ENCODE measurements at regions not wholly inside any gene's neighbourhood (a gene's known extent, or its start where the extent isn't known, plus 50 kb on each side); places are given as distances from the start of the nearest gene placed in this dataset.
"Not testable (repeated sequence)": the region's sequence is repeated elsewhere in the genome, so short reads cannot be mapped to it uniquely, and the experiment has no call there.

- DNase-seq; POLR2A ChIA-PET; H3K36me3 Mint-ChIP-seq (ENCODE audit: low read depth); ATAC-seq; H3K9me3 Mint-ChIP-seq (ENCODE audit: insufficient read depth); H3K27ac Mint-ChIP-seq; H3K4me3 Mint-ChIP-seq; H3K4me1 Mint-ChIP-seq (ENCODE audit: low read depth); CTCF ChIA-PET: not testable (repeated sequence)
- H3K27me3 Mint-ChIP-seq (ENCODE audit: low read depth): peaks cover 34% of the 10 kb centered on the region
Measured at GRCh38 chr10:30162796-30163195, 103.4 kb upstream of the JCAD start.

GRCh38 chr10:30160271-30160982 lies 101.0 kb upstream of the JCAD start:
- Mint-ChIP-seq H3K4me3 (no peak overlapping the region), H3K27me3 (ENCODE audit: low read depth) (peaks cover 24% of the 10 kb centered on the region), H3K36me3 (ENCODE audit: low read depth) (no peaks in the 10 kb centered on the region), H3K9me3 (ENCODE audit: insufficient read depth) (no peaks in the 10 kb centered on the region), H3K27ac (no peak overlapping the region), H3K4me1 (ENCODE audit: low read depth) (peaks cover 8% of the 10 kb centered on the region)
- DNase-seq: no peak
- ChIA-PET POLR2A (no interaction called here), CTCF (no interaction called here)
- no peak for ATAC-seq

- H3K4me1 Mint-ChIP-seq (ENCODE audit: low read depth): peaks cover 11% of the 10 kb centered on the region
- H3K9me3 Mint-ChIP-seq (ENCODE audit: insufficient read depth); POLR2A ChIA-PET; H3K4me3 Mint-ChIP-seq; CTCF ChIA-PET; ATAC-seq; DNase-seq; H3K36me3 Mint-ChIP-seq (ENCODE audit: low read depth); H3K27ac Mint-ChIP-seq: not testable (repeated sequence)
- peaks cover 19% of the 10 kb centered on the region for H3K27me3 Mint-ChIP-seq (ENCODE audit: low read depth)
Measured at GRCh38 chr10:30159614-30160013, 100.2 kb upstream of the JCAD start.

GRCh38 chr10:30158325-30158960 lies 99.1 kb upstream of the JCAD start:
- ATAC-seq: no peak
- H3K27me3 Mint-ChIP-seq (ENCODE audit: low read depth): peaks cover 17% of the 10 kb centered on the region
- no peak for DNase-seq

GRCh38 chr10:30155401-30155800 lies 96.0 kb upstream of the JCAD start:
- peaks cover 23% of the 10 kb centered on the region for H3K27me3 Mint-ChIP-seq (ENCODE audit: low read depth)
- ATAC-seq: no peak
- POLR2A ChIA-PET: no interaction called here
- CTCF ChIA-PET: no interaction called here
- peaks cover 4% of the 10 kb centered on the region for H3K4me1 Mint-ChIP-seq (ENCODE audit: low read depth)
- DNase-seq: no peak
- H3K27ac Mint-ChIP-seq: no peak overlapping the region
- H3K4me3 Mint-ChIP-seq: no peak overlapping the region
- no peaks in the 10 kb centered on the region for H3K36me3 Mint-ChIP-seq (ENCODE audit: low read depth)
- H3K9me3 Mint-ChIP-seq (ENCODE audit: insufficient read depth): peaks cover 4% of the 10 kb centered on the region

More at GRCh38 chr10:30158325-30158960, 99.1 kb upstream of the JCAD start:
- no peak overlapping the region for H3K4me3 Mint-ChIP-seq
- ChIA-PET CTCF (no interaction called here), POLR2A (no interaction called here)
- peaks cover 4% of the 10 kb centered on the region for H3K9me3 Mint-ChIP-seq (ENCODE audit: insufficient read depth)
- H3K36me3 Mint-ChIP-seq (ENCODE audit: low read depth): no peaks in the 10 kb centered on the region
- H3K27ac Mint-ChIP-seq: no peak overlapping the region
- peaks cover 7% of the 10 kb centered on the region for H3K4me1 Mint-ChIP-seq (ENCODE audit: low read depth)

- DNase-seq: no peak
- Mint-ChIP-seq H3K4me1 (ENCODE audit: low read depth) (peaks cover 4% of the 10 kb centered on the region), H3K27me3 (ENCODE audit: low read depth) (peaks cover 28% of the 10 kb centered on the region), H3K4me3 (no peak overlapping the region), H3K9me3 (ENCODE audit: insufficient read depth) (peaks cover 4% of the 10 kb centered on the region), H3K36me3 (ENCODE audit: low read depth) (no peaks in the 10 kb centered on the region), H3K27ac (no peak overlapping the region)
- ATAC-seq: no peak
- CTCF ChIA-PET: no interaction called here
- POLR2A ChIA-PET: no interaction called here
Measured at GRCh38 chr10:30154561-30154960, 95.2 kb upstream of the JCAD start.

- H3K4me3 Mint-ChIP-seq: no peak overlapping the region
- no peaks in the 10 kb centered on the region for H3K36me3 Mint-ChIP-seq (ENCODE audit: low read depth)
- H3K9me3 Mint-ChIP-seq (ENCODE audit: insufficient read depth): peaks cover 4% of the 10 kb centered on the region
- DNase-seq: no peak
- CTCF ChIA-PET: no interaction called here
- POLR2A ChIA-PET: no interaction called here
- peaks cover 4% of the 10 kb centered on the region for H3K4me1 Mint-ChIP-seq (ENCODE audit: low read depth)
- peaks cover 30% of the 10 kb centered on the region for H3K27me3 Mint-ChIP-seq (ENCODE audit: low read depth)
- no peak overlapping the region for H3K27ac Mint-ChIP-seq
- ATAC-seq: no peak
Measured at GRCh38 chr10:30154126-30154525, 94.7 kb upstream of the JCAD start.

GRCh38 chr10:30151581-30152389 lies 92.4 kb upstream of the JCAD start:
- no peak for DNase-seq
- ATAC-seq: peak; percentile 15
- ChIA-PET POLR2A (no interaction called here), CTCF (no interaction called here)
- H3K4me1 Mint-ChIP-seq (ENCODE audit: low read depth): peaks cover 4% of the 10 kb centered on the region
- no peak overlapping the region for H3K27ac Mint-ChIP-seq
- H3K9me3 Mint-ChIP-seq (ENCODE audit: insufficient read depth): peaks cover 4% of the 10 kb centered on the region
- peaks cover 45% of the 10 kb centered on the region for H3K27me3 Mint-ChIP-seq (ENCODE audit: low read depth)
- H3K4me3 Mint-ChIP-seq: no peak overlapping the region
- no peaks in the 10 kb centered on the region for H3K36me3 Mint-ChIP-seq (ENCODE audit: low read depth)

- Mint-ChIP-seq H3K4me1 (ENCODE audit: low read depth) (no peaks in the 10 kb centered on the region), H3K27ac (no peak overlapping the region), H3K4me3 (no peak overlapping the region), H3K9me3 (ENCODE audit: insufficient read depth) (no peaks in the 10 kb centered on the region), H3K36me3 (ENCODE audit: low read depth) (no peaks in the 10 kb centered on the region), H3K27me3 (ENCODE audit: low read depth) (peaks cover 23% of the 10 kb centered on the region)
- DNase-seq (no peak), ATAC-seq (no peak)
- POLR2A ChIA-PET: no interaction called here
- CTCF ChIA-PET: no interaction called here
Measured at GRCh38 chr10:30141423-30141822, 82.0 kb upstream of the JCAD start.

GRCh38 chr10:30134171-30134945 lies 75.0 kb upstream of the JCAD start:
- H3K27ac Mint-ChIP-seq: no peak overlapping the region
- H3K36me3 Mint-ChIP-seq (ENCODE audit: low read depth): no peaks in the 10 kb centered on the region

GRCh38 chr10:30133198-30133597 lies 73.8 kb upstream of the JCAD start:
- Mint-ChIP-seq H3K27me3 (ENCODE audit: low read depth) (peaks cover 11% of the 10 kb centered on the region), H3K27ac (no peak overlapping the region), H3K9me3 (ENCODE audit: insufficient read depth) (no peaks in the 10 kb centered on the region), H3K4me1 (ENCODE audit: low read depth) (no peaks in the 10 kb centered on the region), H3K36me3 (ENCODE audit: low read depth) (no peaks in the 10 kb centered on the region), H3K4me3 (no peak overlapping the region)
- ChIA-PET POLR2A (no interaction called here), CTCF (no interaction called here)
- DNase-seq (no peak), ATAC-seq (no peak)

More at GRCh38 chr10:30134171-30134945, 75.0 kb upstream of the JCAD start:
- Mint-ChIP-seq H3K27me3 (ENCODE audit: low read depth) (peaks cover 11% of the 10 kb centered on the region), H3K4me3 (no peak overlapping the region), H3K9me3 (ENCODE audit: insufficient read depth) (no peaks in the 10 kb centered on the region), H3K4me1 (ENCODE audit: low read depth) (no peaks in the 10 kb centered on the region)
- ChIA-PET CTCF (no interaction called here), POLR2A (interaction anchor here (0.6 kb wide), 1 partner anchor 25 kb away, joined by 3 read pairs; no protein-coding TSS in a partner anchor)
- no peak for DNase-seq
- ATAC-seq: no peak

- CTCF ChIA-PET; H3K27ac Mint-ChIP-seq; POLR2A ChIA-PET; DNase-seq; ATAC-seq; H3K36me3 Mint-ChIP-seq (ENCODE audit: low read depth); H3K9me3 Mint-ChIP-seq (ENCODE audit: insufficient read depth); H3K4me3 Mint-ChIP-seq; H3K4me1 Mint-ChIP-seq (ENCODE audit: low read depth); H3K27me3 Mint-ChIP-seq (ENCODE audit: low read depth): not testable (repeated sequence)
Measured at GRCh38 chr10:30131369-30131768, 72.0 kb upstream of the JCAD start.

Data from activated CD8-positive, alpha-beta T cell treated with anti-CD3 and anti-CD28 coated beads, Interleukin-2, amount 10 ng/mL, durations not matched to agents 7 days and 5 days (primary cell).